ENCODE measurements at regions not wholly inside any gene's neighbourhood (a gene's known extent, or its start where the extent isn't known, plus 50 kb on each side); places are given as distances from the start of the nearest gene placed in this dataset.

GRCh38 chr9:103281126-103281525 is 286.0 kb downstream of the CYLC2 start:
- TF ChIP-seq, protein P1, sequence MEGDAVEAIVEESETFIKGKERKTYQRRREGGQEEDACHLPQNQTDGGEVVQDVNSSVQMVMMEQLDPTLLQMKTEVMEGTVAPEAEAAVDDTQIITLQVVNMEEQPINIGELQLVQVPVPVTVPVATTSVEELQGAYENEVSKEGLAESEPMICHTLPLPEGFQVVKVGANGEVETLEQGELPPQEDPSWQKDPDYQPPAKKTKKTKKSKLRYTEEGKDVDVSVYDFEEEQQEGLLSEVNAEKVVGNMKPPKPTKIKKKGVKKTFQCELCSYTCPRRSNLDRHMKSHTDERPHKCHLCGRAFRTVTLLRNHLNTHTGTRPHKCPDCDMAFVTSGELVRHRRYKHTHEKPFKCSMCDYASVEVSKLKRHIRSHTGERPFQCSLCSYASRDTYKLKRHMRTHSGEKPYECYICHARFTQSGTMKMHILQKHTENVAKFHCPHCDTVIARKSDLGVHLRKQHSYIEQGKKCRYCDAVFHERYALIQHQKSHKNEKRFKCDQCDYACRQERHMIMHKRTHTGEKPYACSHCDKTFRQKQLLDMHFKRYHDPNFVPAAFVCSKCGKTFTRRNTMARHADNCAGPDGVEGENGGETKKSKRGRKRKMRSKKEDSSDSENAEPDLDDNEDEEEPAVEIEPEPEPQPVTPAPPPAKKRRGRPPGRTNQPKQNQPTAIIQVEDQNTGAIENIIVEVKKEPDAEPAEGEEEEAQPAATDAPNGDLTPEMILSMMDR (IDR thresholded peaks at IDR 0.05; ENCODE audit: low read length), result no peak
- no peak for TF ChIP-seq EZH2 (IDR thresholded peaks at IDR 0.05; ENCODE audit: borderline replicate concordance, low read length)
